Dendritic cell treated with granulocyte-macrophage colony-stimulating factor and Interleukin-4, amounts not matched to agents 40 ng/mL and 50 ng/mL, for 4 days (primary cell): ENCODE measurements at regions not wholly inside any gene's neighbourhood (a gene's known extent, or its start where the extent isn't known, plus 50 kb on each side); places are given as distances from the start of the nearest gene placed in this dataset.

ENCODE experiments used
- H3K27ac Mint-ChIP-seq: one replicate; pipeline ENCODE4 v1.8.0; 2022; ENCODE audit warnings: mild to moderate bottlenecking, mixed read lengths
- H3K27me3 Mint-ChIP-seq: one replicate; pipeline ENCODE4 v1.8.0; 2022; ENCODE audit warnings: mild to moderate bottlenecking, mixed read lengths
- H3K36me3 Mint-ChIP-seq: one replicate; pipeline ENCODE4 v1.8.0; 2022; ENCODE audit warnings: low read depth, mixed read lengths
- H3K4me1 Mint-ChIP-seq: one replicate; pipeline ENCODE4 v1.8.0; 2022; ENCODE audit warnings: low read depth, mixed read lengths
- H3K4me3 Mint-ChIP-seq: one replicate; pipeline ENCODE4 v1.8.0; 2022; ENCODE audit warnings: mild to moderate bottlenecking, moderate library complexity, mixed read lengths
- H3K9me3 Mint-ChIP-seq: one replicate; pipeline ENCODE4 v1.8.0; 2022; ENCODE audit warnings: mixed read lengths
- intact Hi-C: fragments of 100-400 bp; cut with micrococcal nuclease; formaldehyde crosslinking; loops from one replicate; pipeline ENCODE4 v1.15.0; 2022

- Mint-ChIP-seq H3K9me3 (peaks cover 36% of the 10 kb centered on the region), H3K27ac (no peak overlapping the region), H3K4me1 (no peaks in the 10 kb centered on the region), H3K27me3 (no peaks in the 10 kb centered on the region), H3K4me3 (no peak overlapping the region), H3K36me3 (no peaks in the 10 kb centered on the region)
- intact Hi-C loops = no loop called here
These were observed 523.9 kb downstream of the EFNB2 start for GRCh38 chr13:106011600-106011999.

GRCh38 chr13:106010836-106011235, 524.6 kb downstream of the EFNB2 start:
- Mint-ChIP-seq H3K9me3 (peaks cover 40% of the 10 kb centered on the region), H3K27ac (no peak overlapping the region), H3K4me1 (no peaks in the 10 kb centered on the region), H3K4me3 (no peak overlapping the region), H3K27me3 (no peaks in the 10 kb centered on the region), H3K36me3 (no peaks in the 10 kb centered on the region)
- intact Hi-C loops = no loop called here

GRCh38 chr13:106008540-106008939, 526.9 kb downstream of the EFNB2 start:
- Mint-ChIP-seq H3K4me3 (no peak overlapping the region), H3K27ac (no peak overlapping the region), H3K4me1 (no peaks in the 10 kb centered on the region), H3K36me3 (no peaks in the 10 kb centered on the region), H3K27me3 (no peaks in the 10 kb centered on the region), H3K9me3 (peaks cover 47% of the 10 kb centered on the region)
- intact Hi-C loops = no loop called here

- intact Hi-C loops = no loop called here
- H3K27ac Mint-ChIP-seq = no peak overlapping the region
- H3K27me3 Mint-ChIP-seq = no peaks in the 10 kb centered on the region
- H3K4me3 Mint-ChIP-seq = no peak overlapping the region
- peaks cover 35% of the 10 kb centered on the region for H3K9me3 Mint-ChIP-seq
- H3K4me1 Mint-ChIP-seq = no peaks in the 10 kb centered on the region
- no peaks in the 10 kb centered on the region for H3K36me3 Mint-ChIP-seq
These were observed 528.3 kb downstream of the EFNB2 start for GRCh38 chr13:106007156-106007555.

GRCh38 chr13:106003651-106004050, 531.8 kb downstream of the EFNB2 start:
- H3K4me1 Mint-ChIP-seq = no peaks in the 10 kb centered on the region
- peaks cover 33% of the 10 kb centered on the region for H3K9me3 Mint-ChIP-seq
- H3K27me3 Mint-ChIP-seq = no peaks in the 10 kb centered on the region
- no peaks in the 10 kb centered on the region for H3K36me3 Mint-ChIP-seq
- H3K4me3 Mint-ChIP-seq = no peak overlapping the region
- H3K27ac Mint-ChIP-seq = no peak overlapping the region
- intact Hi-C loops = no loop called here

- Mint-ChIP-seq H3K4me1 (no peaks in the 10 kb centered on the region), H3K27ac (no peak overlapping the region), H3K27me3 (no peaks in the 10 kb centered on the region), H3K4me3 (no peak overlapping the region), H3K9me3 (peaks cover 41% of the 10 kb centered on the region), H3K36me3 (no peaks in the 10 kb centered on the region)
- intact Hi-C loops = no loop called here
These were observed 534.0 kb downstream of the EFNB2 start for GRCh38 chr13:106001443-106001842.

- Mint-ChIP-seq H3K4me1 (no peaks in the 10 kb centered on the region), H3K4me3 (no peak overlapping the region), H3K27me3 (no peaks in the 10 kb centered on the region), H3K27ac (no peak overlapping the region), H3K36me3 (no peaks in the 10 kb centered on the region), H3K9me3 (peaks cover 52% of the 10 kb centered on the region)
- intact Hi-C loops = no loop called here
These were observed 537.6 kb downstream of the EFNB2 start for GRCh38 chr13:105997581-105998550.

- H3K27ac Mint-ChIP-seq = no peak overlapping the region
- H3K36me3 Mint-ChIP-seq = no peaks in the 10 kb centered on the region
- no peak overlapping the region for H3K4me3 Mint-ChIP-seq
- no peaks in the 10 kb centered on the region for H3K4me1 Mint-ChIP-seq
- intact Hi-C loops = no loop called here
- no peaks in the 10 kb centered on the region for H3K27me3 Mint-ChIP-seq
- peaks cover 58% of the 10 kb centered on the region for H3K9me3 Mint-ChIP-seq
These were observed 539.0 kb downstream of the EFNB2 start for GRCh38 chr13:105996391-105997025.

GRCh38 chr13:105994340-105994739, 541.1 kb downstream of the EFNB2 start:
- peaks cover 67% of the 10 kb centered on the region for H3K9me3 Mint-ChIP-seq
- H3K4me3 Mint-ChIP-seq = no peak overlapping the region
- no peak overlapping the region for H3K27ac Mint-ChIP-seq
- H3K36me3 Mint-ChIP-seq = no peaks in the 10 kb centered on the region
- H3K4me1 Mint-ChIP-seq = no peaks in the 10 kb centered on the region
- no peaks in the 10 kb centered on the region for H3K27me3 Mint-ChIP-seq
- intact Hi-C loops = no loop called here

GRCh38 chr13:105991622-105992277, 543.7 kb downstream of the EFNB2 start:
- no peaks in the 10 kb centered on the region for H3K27me3 Mint-ChIP-seq
- H3K27ac Mint-ChIP-seq = no peak overlapping the region
- peaks cover 47% of the 10 kb centered on the region for H3K9me3 Mint-ChIP-seq
- no peak overlapping the region for H3K4me3 Mint-ChIP-seq
- intact Hi-C loops = no loop called here
- H3K4me1 Mint-ChIP-seq = no peaks in the 10 kb centered on the region
- no peaks in the 10 kb centered on the region for H3K36me3 Mint-ChIP-seq

GRCh38 chr13:105991131-105991530, 544.3 kb downstream of the EFNB2 start:
- intact Hi-C loops = no loop called here
- no peak overlapping the region for H3K27ac Mint-ChIP-seq
- no peaks in the 10 kb centered on the region for H3K4me1 Mint-ChIP-seq
- peaks cover 42% of the 10 kb centered on the region for H3K9me3 Mint-ChIP-seq
- no peak overlapping the region for H3K4me3 Mint-ChIP-seq
- H3K27me3 Mint-ChIP-seq = no peaks in the 10 kb centered on the region
- H3K36me3 Mint-ChIP-seq = no peaks in the 10 kb centered on the region

GRCh38 chr13:105990256-105990958, 545.1 kb downstream of the EFNB2 start:
- Mint-ChIP-seq H3K9me3 (peaks cover 42% of the 10 kb centered on the region), H3K36me3 (no peaks in the 10 kb centered on the region), H3K27ac (no peak overlapping the region), H3K4me1 (no peaks in the 10 kb centered on the region), H3K4me3 (no peak overlapping the region), H3K27me3 (no peaks in the 10 kb centered on the region)
- intact Hi-C loops = no loop called here

GRCh38 chr13:105984646-105985045, 550.8 kb downstream of the EFNB2 start:
- no peak overlapping the region for H3K27ac Mint-ChIP-seq
- H3K27me3 Mint-ChIP-seq = no peaks in the 10 kb centered on the region
- no peak overlapping the region for H3K4me3 Mint-ChIP-seq
- peaks cover 20% of the 10 kb centered on the region for H3K9me3 Mint-ChIP-seq
- no peaks in the 10 kb centered on the region for H3K4me1 Mint-ChIP-seq
- intact Hi-C loops = no loop called here
- no peaks in the 10 kb centered on the region for H3K36me3 Mint-ChIP-seq

GRCh38 chr13:105984236-105984635, 551.2 kb downstream of the EFNB2 start:
- no peaks in the 10 kb centered on the region for H3K4me1 Mint-ChIP-seq

More at GRCh38 chr13:105984236-105984635, 551.2 kb downstream of the EFNB2 start:
- H3K27ac Mint-ChIP-seq = no peak overlapping the region
- no peaks in the 10 kb centered on the region for H3K36me3 Mint-ChIP-seq
- H3K9me3 Mint-ChIP-seq = peaks cover 20% of the 10 kb centered on the region
- no peak overlapping the region for H3K4me3 Mint-ChIP-seq
- intact Hi-C loops = no loop called here
- H3K27me3 Mint-ChIP-seq = no peaks in the 10 kb centered on the region
